ENCODE measurements at regions not wholly inside any gene's neighbourhood (a gene's known extent, or its start where the extent isn't known, plus 50 kb on each side); places are given as distances from the start of the nearest gene placed in this dataset.

GRCh38 chr13:31965361-31966066, 66.1 kb upstream of the FRY start:
- no peak for FAIRE-seq

- no peak for FAIRE-seq
These were observed 64.4 kb upstream of the FRY start for GRCh38 chr13:31967155-31967554.

DNA sequence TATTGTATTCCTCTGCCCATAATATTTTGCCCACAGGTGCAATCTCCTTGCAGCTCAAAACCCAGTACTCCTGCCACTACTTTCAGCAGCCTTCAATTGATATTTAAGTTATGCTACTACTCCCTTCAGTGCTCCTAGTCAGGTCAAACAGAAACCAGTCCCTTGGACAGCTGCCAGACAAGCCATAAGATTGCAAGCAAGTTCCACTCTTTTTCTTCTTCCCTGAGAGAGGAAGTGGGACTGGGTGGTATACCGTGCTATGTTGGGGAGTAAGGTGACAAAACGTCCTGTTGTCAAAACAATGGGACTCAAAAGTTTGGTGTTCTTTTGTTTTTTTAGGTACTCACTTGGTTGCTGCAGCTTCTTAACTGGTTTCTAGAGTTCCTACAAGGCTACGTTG, 63.1 kb upstream of the FRY start:
- FAIRE-seq = no peak

DNA sequence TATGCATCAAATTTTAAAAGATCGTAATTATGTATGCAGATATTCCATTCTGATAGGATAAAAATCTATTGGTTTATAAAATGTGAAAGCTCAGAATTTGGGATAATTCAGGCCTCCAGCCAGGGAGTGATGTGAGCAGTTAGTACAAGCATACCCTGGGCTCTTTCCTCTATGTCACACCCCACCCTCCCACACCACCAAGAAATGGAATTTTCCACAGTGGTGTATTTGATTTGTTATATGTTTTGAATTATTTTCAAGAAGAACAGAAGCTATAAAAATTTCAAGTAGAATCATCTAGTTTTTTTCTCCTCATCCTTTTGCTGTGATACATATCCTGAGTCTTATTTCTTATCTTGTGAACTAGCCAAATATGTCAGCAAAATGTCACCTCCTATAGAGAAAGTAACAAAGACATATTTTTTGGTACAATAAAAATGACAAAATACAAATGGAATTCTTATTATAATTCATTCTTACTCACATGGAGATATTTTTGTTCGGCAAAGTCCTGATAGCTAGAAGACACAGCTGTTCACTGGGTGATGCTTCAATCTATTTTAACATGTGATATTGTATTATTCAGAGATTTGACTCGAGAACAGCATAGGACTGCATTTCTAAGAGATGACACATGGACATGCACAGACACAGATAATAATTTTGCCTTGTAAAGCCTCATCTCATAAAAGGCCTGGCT, 61.2 kb upstream of the FRY start:
- no peak for FAIRE-seq

DNA sequence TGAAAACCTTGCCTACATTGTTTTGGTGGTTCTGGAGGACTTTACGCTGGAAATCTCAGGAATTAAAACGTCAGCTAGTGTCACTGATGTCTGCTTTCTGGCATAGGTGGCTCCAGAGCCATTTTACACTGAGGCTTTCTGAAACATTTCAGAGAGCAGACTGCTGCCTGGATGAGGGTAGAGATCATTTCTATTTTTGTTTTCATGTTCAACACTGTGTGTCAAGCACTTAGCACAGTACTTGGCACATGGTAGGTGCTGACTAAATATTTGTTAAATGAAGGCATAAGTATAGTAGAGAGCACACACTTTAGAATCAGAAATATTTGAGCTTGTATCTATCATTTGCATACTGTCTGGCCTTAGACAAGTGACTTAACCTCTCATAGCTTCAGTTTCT, 59.1 kb upstream of the FRY start:
- FAIRE-seq = no peak

DNA sequence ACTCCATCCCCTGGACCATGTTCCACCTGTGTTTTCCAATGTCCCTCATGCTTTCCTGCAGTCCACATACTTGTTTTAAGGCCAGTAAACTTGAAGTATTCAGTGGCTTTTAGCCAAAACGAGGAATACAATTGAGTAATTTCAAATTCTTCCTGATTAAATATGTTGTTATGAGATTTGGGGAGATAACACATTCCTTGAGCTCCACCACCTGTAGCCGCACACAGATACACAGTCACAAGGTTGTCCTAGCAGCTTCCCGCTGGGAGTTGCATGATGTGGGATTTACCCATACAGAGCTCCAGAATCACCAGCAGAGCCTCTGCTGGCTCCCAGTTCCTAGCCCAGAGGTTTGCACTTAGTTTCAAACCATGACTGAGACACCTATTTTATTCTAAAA, 53.6 kb upstream of the FRY start:
- FAIRE-seq = no peak

- no peak for FAIRE-seq
These were observed 50.7 kb upstream of the FRY start for GRCh38 chr13:31980830-31981229.
